Coronary artery (tissue), 2 donors: ENCODE measurements at regions not wholly inside any gene's neighbourhood (a gene's known extent, or its start where the extent isn't known, plus 50 kb on each side); places are given as distances from the start of the nearest gene placed in this dataset.
"Not testable (repeated sequence)": the region's sequence is repeated elsewhere in the genome, so short reads cannot be mapped to it uniquely, and the experiment has no call there.

Experiments used
- DNase-seq: peaks from one replicate; pipeline ENCODE4 v3.0.0-alpha.2; 2017; ENCODE audit warnings: low spot score
- H3K27ac ChIP-seq, 2 donors: fragments of 200-600 bp; sonication (generic); one replicate each; pipeline ENCODE4 v1.5.1; 2016 to 2019
- H3K4me3 ChIP-seq: fragments of 200-600 bp; sonication (generic); 2 replicates; pipeline ENCODE4 v1.5.1; 2016; ENCODE audit warnings: mild to moderate bottlenecking, moderate library complexity
- CTCF ChIP-seq: fragments of 200-600 bp; sonication (generic); IDR thresholded peaks from one replicate; pipeline ENCODE4 v1.5.1; 2019; ENCODE audit warnings: antibody characterized with exemption

GRCh38 chr6:159627939-159628338, 65.1 kb downstream of the SOD2 start:
- no peak for TF ChIP-seq CTCF
- DNase-seq = no peak
- H3K4me3 ChIP-seq = no peak overlapping the region
- H3K27ac ChIP-seq = no peak overlapping the region

DNA sequence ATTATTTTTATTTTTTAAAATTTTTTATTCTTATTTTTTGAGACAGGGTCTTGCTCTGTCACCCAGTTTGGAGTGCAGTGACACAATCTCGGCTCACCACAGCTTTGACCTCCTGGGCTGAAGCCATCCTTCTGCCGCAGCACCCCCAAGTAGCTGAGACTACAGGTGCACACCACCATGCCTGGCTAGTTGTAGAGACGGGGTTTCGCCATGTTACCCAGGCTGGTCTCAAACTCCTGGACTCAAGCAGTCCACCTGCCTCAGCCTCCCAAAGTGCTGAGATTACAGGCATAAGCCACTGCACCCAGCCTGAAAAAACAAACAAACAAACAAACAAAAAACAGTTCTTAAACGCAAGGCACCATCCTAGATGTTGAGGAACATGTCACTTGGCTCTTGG, 66.5 kb downstream of the SOD2 start:
- DNase-seq, H3K4me3 ChIP-seq, H3K27ac ChIP-seq: not testable (repeated sequence)

DNA sequence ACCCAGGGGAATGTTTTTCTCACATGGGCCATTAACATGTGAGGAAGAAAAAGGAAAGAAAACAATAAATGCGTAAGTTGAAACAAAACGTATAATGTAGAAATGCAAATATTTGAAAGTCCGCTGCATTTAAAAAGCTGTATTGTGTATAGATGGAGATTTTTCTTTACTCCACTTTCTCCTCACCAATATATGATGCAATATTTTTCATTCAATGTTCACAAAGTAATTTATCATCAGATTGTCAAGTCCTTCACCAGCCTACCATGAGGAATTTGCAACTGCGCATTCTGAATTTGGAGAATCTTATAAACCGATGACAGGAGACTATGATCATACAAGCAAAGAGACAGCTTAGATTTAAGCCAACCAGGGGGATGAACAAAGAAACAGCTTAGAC, 69.9 kb downstream of the SOD2 start:
- Histone ChIP-seq H3K4me3 (no peak overlapping the region), H3K27ac (no peak overlapping the region)
- no peak for TF ChIP-seq CTCF
- no peak for DNase-seq

- H3K27ac ChIP-seq = no peak overlapping the region
- no peak overlapping the region for H3K4me3 ChIP-seq
- no peak for TF ChIP-seq CTCF
- no peak for DNase-seq
These were observed 72.1 kb downstream of the SOD2 start for GRCh38 chr6:159620947-159621346.

GRCh38 chr6:159617444-159617843, 75.6 kb downstream of the SOD2 start:
- DNase-seq = no peak
- no peak for TF ChIP-seq CTCF
- Histone ChIP-seq H3K27ac (no peak overlapping the region), H3K4me3 (no peak overlapping the region)

DNA sequence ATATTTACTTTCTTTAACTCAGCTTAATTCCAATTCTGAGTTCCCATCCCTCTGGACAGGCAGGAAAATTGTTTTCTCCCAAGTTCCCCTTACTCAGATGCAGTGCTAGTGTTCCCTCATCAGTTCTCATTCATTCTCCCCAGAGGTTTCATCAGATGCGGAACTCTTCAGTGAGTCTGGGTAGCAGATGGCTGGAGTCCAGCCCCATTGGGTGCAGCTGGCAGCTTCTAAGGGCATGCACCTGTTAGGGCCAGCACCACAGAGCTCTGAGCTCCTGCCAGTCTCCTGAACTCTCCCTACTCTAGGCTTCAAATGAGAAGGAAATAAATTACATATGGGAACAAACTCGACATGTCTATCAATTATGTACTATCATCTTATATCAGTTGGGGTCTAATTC, 76.6 kb downstream of the SOD2 start:
- TF ChIP-seq CTCF = no peak
- H3K27ac ChIP-seq = no peak overlapping the region
- H3K4me3 ChIP-seq = no peak overlapping the region
- no peak for DNase-seq

DNA sequence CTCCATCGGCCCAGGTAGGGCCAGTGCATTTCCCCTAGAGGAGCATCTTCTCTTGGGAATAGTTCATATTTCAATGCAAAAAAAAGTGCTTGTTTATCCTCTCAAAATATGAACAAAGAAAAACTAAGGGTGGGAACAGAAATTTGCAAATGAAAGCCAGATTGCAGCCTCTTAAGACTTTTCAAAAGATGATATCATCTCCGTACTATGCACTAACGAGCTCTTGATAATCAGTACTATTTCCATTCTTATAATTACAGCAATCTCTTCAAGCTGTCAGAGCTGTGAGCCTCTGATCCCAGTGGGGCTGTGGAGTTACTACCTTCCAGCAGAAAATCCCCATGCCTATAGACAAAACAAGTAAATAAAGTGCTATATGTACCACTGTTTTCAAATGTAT, 77.1 kb downstream of the SOD2 start:
- no peak for TF ChIP-seq CTCF
- DNase-seq = no peak

DNA sequence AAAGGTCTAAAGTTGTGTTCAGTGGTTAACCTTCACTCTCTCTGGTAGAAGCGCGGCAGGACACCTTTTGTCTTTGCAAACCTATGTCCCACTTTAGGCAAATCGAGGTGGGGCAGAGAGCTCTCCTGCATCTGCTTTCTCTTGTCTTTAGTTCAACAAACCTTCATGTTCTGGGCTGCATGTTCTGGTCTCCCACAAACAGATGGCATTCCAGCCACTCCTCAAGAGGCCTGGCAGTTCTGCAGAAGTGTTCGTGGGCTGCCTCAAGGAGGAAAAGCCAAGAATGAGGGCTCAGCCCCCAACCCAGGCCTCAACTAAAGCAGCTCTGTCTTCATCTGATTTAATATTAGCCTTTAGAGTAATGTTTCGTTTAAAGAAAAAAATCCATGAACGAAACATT, 82.2 kb downstream of the SOD2 start:
- no peak overlapping the region for H3K4me3 ChIP-seq
- no peak overlapping the region for H3K27ac ChIP-seq
- no peak for DNase-seq
- TF ChIP-seq CTCF = no peak

More for the DNA sequence above, 77.1 kb downstream of the SOD2 start:
- no peak overlapping the region for H3K4me3 ChIP-seq
- H3K27ac ChIP-seq = no peak overlapping the region
